HG03354 (cell line): ENCODE measurements at regions not wholly inside any gene's neighbourhood (a gene's known extent, or its start where the extent isn't known, plus 50 kb on each side); places are given as distances from the start of the nearest gene placed in this dataset.
"Not testable (repeated sequence)": the region's sequence is repeated elsewhere in the genome, so short reads cannot be mapped to it uniquely, and the experiment has no call there.

Source experiments
- ATAC-seq: cut with Tn5 transposase; IDR thresholded peaks from one replicate; pipeline ENCODE4 v1.9.1; 2021; ENCODE audit warnings: mild to moderate bottlenecking; ENCODE audit not compliant: unreplicated experiment, poor library complexity, severe bottlenecking

GRCh38 chr1:213448776-213449175 lies 397.7 kb downstream of the RPS6KC1 start:
- ATAC-seq, result no peak

DNA sequence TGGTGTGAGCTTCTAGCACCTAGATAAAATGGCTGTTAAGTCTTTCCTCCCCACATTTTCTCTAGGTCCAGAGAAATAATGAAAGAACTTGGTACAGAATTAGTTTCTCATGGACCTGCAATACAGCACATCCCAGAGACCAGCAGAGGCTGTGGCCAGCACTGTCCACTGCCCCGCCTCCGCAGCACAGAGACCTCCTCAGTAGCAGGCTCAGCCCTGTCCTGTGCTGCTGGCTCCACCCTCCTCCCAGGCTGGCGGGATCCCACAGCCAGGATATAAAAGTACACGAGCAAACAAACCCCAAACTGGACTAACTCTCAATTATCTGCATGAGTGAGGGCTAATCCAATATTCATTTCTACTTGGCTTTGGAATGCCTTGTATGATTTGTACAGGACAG lies 401.5 kb downstream of the RPS6KC1 start:
- ATAC-seq, result no peak

GRCh38 chr1:213457186-213457585 lies 406.1 kb downstream of the RPS6KC1 start:
- ATAC-seq, result no peak

DNA sequence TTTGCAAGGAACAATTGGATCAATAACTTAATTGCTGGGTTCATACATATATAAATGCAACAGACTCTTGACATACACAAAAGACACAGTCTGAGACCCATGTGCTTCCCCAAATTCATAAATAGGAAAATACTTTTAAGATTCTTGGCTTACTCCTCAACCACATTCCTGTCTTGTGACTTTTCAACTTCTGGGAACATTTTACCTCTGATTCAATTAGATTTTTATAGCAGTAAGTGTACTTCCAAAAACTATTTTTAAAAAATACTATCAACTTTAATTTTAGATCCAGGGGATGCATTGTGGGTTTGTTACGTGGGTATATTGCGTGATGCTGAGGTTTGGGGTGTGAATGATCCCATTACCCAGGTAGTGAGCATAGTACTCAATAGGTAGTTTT lies 406.7 kb downstream of the RPS6KC1 start:
- ATAC-seq, result no peak

GRCh38 chr1:213462374-213462773 lies 411.3 kb downstream of the RPS6KC1 start:
- not testable (repeated sequence) for ATAC-seq

- no peak for ATAC-seq
Observed at GRCh38 chr1:213464786-213465460, 413.9 kb downstream of the RPS6KC1 start.

GRCh38 chr1:213466541-213466940 lies 415.5 kb downstream of the RPS6KC1 start:
- ATAC-seq, result no peak

DNA sequence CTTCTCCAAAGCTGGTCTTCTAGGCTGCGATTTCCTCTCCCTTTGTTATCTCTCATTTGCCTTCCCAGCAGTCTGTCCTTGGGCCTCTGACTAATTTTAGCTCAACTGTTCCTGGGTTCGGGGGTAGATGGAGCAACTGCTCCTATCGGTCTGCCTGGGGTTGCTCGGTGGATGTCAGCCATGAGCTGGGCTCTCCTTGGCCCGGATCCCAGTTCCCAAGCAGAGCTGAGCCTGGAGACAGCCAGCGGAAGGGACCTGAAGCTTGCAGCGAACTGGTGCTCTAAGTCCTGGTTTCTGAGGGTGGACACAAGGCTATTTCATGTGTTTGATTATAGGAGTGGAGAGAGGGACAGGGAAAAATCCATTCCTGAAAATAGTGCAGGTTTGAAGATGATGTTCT lies 423.0 kb downstream of the RPS6KC1 start:
- no peak for ATAC-seq

- ATAC-seq, result no peak
Observed at GRCh38 chr1:213481395-213481794, 430.4 kb downstream of the RPS6KC1 start.

DNA sequence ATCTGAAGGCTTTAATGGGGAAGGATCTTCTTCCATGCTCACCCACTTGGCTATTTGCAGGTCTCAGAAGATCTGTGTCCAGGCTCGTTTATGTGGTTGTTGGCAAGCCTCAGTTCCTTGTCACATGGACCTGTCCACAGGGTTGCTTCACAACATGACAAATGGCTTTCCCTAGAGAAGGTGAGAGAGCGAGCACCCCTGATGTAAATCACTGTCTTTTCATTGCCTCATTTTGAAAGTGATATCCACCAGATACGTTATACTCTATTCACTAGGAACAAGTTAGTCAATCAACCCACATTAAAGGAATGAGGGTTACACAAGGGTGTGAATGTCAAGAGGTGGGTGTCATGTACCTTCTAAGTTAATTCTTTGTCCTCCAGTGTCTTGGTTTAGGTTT lies 433.3 kb downstream of the RPS6KC1 start:
- ATAC-seq, result no peak

DNA sequence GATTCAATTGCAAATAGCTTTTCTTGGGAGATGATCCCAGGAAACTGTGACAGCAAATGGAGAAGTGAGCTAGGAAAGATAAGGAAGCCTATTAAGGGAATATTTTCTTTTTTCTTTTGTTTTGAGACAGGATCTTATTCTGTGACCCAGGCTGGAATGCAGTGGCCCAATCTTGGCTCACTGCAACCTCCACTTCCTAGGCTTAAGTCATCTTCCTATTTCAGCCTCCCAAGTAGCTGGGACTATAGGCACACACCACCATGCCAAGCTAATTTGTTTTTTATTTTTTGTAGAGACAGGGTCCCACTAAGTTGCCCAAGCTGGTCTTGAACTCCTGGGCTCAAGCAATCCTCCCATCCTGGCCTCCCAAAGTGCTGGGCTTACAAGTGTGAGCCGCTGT lies 433.7 kb downstream of the RPS6KC1 start:
- no peak for ATAC-seq

DNA sequence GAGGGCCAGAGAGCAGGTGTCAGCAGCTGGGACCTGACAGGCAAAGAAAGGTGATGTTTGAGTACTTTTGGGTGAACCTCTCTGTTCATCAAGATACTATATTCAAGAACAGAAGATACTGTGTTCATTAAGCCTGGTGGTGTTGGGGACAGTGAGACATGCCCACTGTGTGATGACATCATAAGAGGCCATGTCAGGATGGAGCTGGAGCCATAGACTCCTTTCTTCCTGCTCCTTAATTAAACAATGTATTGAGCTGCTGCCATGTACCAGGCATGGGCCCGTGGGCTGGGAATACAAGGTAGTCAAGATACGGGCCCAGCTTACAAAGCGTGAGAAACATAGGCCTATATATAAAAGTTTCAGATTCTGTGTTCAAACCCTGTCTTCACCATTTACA lies 435.4 kb downstream of the RPS6KC1 start:
- ATAC-seq, result no peak

GRCh38 chr1:213491468-213491867 lies 440.4 kb downstream of the RPS6KC1 start:
- ATAC-seq, result no peak

DNA sequence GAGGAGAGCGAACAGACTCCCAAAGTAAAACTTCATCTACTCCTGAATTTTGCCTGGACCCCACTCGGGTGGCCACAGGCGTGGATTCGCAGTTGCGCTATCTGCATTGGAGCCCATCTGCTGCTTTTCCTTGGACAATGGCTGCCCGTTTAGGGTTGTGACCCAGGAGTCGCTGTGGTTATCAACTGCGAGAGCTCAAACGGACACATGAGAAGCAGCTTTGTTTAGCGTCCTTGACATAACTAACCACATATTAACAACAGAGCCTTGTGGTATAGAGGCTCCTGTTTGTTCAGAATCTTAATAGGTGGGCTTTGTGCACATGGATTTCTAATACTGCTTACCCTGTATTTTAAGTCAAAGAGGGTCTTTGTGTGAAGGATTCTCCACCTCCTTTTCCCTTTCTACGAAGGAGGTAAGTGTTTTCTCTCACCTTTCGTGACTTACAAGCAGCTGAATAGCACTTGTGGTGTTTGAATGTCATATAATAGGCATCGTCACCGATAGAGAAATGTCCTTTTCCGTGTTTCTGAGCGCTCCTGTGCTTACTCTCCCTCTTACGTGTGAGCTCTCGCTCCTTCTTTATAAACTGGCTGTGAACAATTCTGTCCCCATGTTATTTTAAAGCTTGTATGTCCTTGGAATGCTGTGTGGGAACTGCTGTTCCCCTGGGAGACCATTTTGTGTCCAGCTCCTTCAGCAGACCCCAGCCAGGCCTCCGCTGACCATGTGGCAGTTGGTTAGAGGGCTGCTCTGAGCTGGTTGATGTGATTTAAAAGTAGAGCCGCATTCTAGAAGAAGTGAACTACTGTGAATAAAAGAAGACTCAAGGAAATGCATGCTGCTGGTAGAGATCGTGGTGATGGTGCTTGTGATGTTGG lies 441.4 kb downstream of the RPS6KC1 start:
- ATAC-seq, result no peak

DNA sequence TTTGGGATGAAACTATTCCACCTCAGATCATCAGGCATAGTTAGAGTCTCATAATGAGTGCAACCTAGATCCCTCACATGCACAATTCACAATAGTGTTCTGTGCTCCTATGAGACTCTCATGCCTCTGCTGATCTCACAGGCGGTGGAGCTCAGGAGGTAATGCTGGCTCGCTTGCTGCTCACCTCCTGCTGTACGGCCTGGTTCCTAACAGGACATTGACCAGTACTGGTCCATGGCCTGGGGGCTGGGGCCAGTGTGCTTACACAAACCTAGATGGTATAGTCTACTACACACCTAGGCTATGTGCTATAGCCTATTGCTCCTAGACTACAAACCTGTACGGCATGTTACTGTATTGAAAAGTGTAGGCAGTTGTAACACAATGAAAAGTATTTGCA lies 448.4 kb downstream of the RPS6KC1 start:
- no peak for ATAC-seq

- no peak for ATAC-seq
Observed at GRCh38 chr1:213507472-213508223, 456.6 kb downstream of the RPS6KC1 start.

DNA sequence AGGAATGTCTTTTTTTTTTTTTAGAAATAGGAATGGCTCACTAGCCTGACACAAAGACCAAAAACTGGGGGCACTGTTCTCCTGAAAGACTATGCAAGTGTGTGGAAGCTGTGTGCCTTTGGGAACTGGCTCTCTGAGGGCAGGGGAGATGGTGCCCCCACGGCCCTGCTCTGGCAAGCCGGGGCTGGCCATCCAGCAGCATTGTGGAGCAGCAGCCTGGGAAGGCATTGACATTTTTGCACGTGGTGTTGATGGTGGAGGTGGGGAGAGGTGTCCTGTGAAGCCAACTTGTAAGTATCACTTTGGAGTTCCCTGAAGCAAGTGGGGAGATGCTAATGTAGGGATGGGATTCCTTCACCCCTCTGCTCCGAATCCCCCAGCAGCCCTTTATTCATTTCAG lies 460.1 kb downstream of the RPS6KC1 start:
- ATAC-seq, result no peak

DNA sequence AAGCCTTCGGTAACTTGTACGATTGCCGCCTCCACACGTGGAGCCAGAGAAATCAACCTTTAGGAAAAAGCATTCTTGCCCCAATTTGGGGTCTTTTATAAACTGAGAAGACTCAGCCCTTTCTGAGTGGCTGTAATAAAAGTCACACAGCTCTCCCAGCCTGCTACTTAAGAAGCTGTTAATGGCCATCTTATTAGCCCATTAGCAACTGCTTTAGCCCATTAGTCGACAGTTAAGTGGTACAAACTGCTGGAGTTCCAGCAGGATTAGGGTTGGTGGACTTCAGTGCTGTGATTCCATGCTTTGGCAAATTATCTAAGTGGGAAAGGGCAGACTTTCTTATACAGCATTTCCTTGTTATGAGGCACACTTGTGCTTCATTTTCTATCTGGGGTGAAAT lies 461.3 kb downstream of the RPS6KC1 start:
- ATAC-seq, result no peak

DNA sequence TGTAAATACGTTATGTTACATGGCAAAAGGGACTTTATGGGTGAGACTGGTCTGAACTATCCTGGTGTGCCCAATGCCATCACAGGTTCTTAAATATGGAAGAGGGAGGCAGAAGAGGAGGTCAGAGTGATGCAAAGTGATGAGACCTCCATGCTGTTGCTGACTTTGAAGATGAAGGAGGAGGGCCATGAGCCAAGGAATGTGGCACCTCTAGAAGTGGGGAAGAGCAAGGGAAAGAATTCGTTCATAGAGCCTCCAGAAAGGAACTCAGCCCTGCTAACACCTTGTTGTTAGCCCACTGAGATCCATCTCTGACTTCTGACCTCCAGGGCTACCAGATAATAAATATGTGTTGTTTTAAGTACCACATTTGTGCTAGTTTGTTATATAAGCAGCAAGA lies 462.0 kb downstream of the RPS6KC1 start:
- ATAC-seq, result no peak

GRCh38 chr1:213514408-213515179 lies 463.6 kb downstream of the RPS6KC1 start:
- not testable (repeated sequence) for ATAC-seq
